Memory B cell (primary cell): ENCODE measurements at regions not wholly inside any gene's neighbourhood (a gene's known extent, or its start where the extent isn't known, plus 50 kb on each side); places are given as distances from the start of the nearest gene placed in this dataset.

Experiments
- ATAC-seq: fragments of 150-1000 bp; cut with Tn5 transposase; 2 replicates; pipeline ENCODE4 v1.10.0; 2021; ENCODE audit warnings: low read depth, mild to moderate bottlenecking, moderate library complexity
- DNase-seq, 2 donors: peaks; one replicate each; pipeline ENCODE4 v3.0.0; 2022; ENCODE audit warnings: low spot score in 2 of 2
- H3K27ac Mint-ChIP-seq: one replicate; pipeline ENCODE4 v1.8.0; 2022; ENCODE audit warnings: mild to moderate bottlenecking, moderate library complexity, mixed read lengths
- H3K27me3 Mint-ChIP-seq: one replicate; pipeline ENCODE4 v1.8.0; 2022; ENCODE audit warnings: mixed read lengths
- H3K36me3 Mint-ChIP-seq: one replicate; pipeline ENCODE4 v1.8.0; 2022; ENCODE audit warnings: mild to moderate bottlenecking, mixed read lengths
- H3K4me1 Mint-ChIP-seq: one replicate; pipeline ENCODE4 v1.8.0; 2022; ENCODE audit warnings: mixed read lengths
- H3K4me3 Mint-ChIP-seq: one replicate; pipeline ENCODE4 v1.8.0; 2022; ENCODE audit warnings: mild to moderate bottlenecking, moderate library complexity, mixed read lengths
- H3K9me3 Mint-ChIP-seq: one replicate; pipeline ENCODE4 v1.8.0; 2022; ENCODE audit warnings: mixed read lengths

- peaks cover 15% of the 10 kb centered on the region for H3K27me3 Mint-ChIP-seq
- ATAC-seq (no peak), DNase-seq (no peak)
- H3K36me3 Mint-ChIP-seq: no peaks in the 10 kb centered on the region
- no peaks in the 10 kb centered on the region for H3K4me1 Mint-ChIP-seq
- peaks cover 10% of the 10 kb centered on the region for H3K9me3 Mint-ChIP-seq
- no peak overlapping the region for H3K27ac Mint-ChIP-seq
- no peak overlapping the region for H3K4me3 Mint-ChIP-seq
These were observed 77.6 kb downstream of the RIPK4 start for GRCh38 chr21:41689289-41689583.

GRCh38 chr21:41687633-41688032, 79.2 kb downstream of the RIPK4 start:
- H3K36me3 Mint-ChIP-seq: no peaks in the 10 kb centered on the region
- H3K27ac Mint-ChIP-seq: no peak overlapping the region
- peaks cover 3% of the 10 kb centered on the region for H3K9me3 Mint-ChIP-seq
- peaks cover 17% of the 10 kb centered on the region for H3K27me3 Mint-ChIP-seq
- no peaks in the 10 kb centered on the region for H3K4me1 Mint-ChIP-seq
- ATAC-seq (no peak), DNase-seq (no peak)
- no peak overlapping the region for H3K4me3 Mint-ChIP-seq

- Mint-ChIP-seq H3K9me3 (peaks cover 3% of the 10 kb centered on the region), H3K27me3 (peaks cover 23% of the 10 kb centered on the region), H3K4me3 (no peak overlapping the region), H3K4me1 (no peaks in the 10 kb centered on the region), H3K27ac (no peak overlapping the region), H3K36me3 (no peaks in the 10 kb centered on the region)
- DNase-seq (no peak), ATAC-seq (no peak)
These were observed 80.2 kb downstream of the RIPK4 start for GRCh38 chr21:41686664-41687063.

- DNase-seq: no peak
- no peak overlapping the region for H3K4me3 Mint-ChIP-seq
- ATAC-seq: no peak
- H3K4me1 Mint-ChIP-seq: no peaks in the 10 kb centered on the region
- H3K27me3 Mint-ChIP-seq: peaks cover 24% of the 10 kb centered on the region
- no peak overlapping the region for H3K27ac Mint-ChIP-seq
- H3K9me3 Mint-ChIP-seq: peaks cover 3% of the 10 kb centered on the region
- H3K36me3 Mint-ChIP-seq: no peaks in the 10 kb centered on the region
These were observed 81.2 kb downstream of the RIPK4 start for GRCh38 chr21:41685511-41686149.

- H3K27ac Mint-ChIP-seq: no peak overlapping the region
- peaks cover 3% of the 10 kb centered on the region for H3K9me3 Mint-ChIP-seq
- no peaks in the 10 kb centered on the region for H3K36me3 Mint-ChIP-seq
- no peak overlapping the region for H3K4me3 Mint-ChIP-seq
- peaks cover 24% of the 10 kb centered on the region for H3K27me3 Mint-ChIP-seq
- ATAC-seq: no peak
- DNase-seq: no peak
- H3K4me1 Mint-ChIP-seq: no peaks in the 10 kb centered on the region
These were observed 82.2 kb downstream of the RIPK4 start for GRCh38 chr21:41684381-41685245.

DNA sequence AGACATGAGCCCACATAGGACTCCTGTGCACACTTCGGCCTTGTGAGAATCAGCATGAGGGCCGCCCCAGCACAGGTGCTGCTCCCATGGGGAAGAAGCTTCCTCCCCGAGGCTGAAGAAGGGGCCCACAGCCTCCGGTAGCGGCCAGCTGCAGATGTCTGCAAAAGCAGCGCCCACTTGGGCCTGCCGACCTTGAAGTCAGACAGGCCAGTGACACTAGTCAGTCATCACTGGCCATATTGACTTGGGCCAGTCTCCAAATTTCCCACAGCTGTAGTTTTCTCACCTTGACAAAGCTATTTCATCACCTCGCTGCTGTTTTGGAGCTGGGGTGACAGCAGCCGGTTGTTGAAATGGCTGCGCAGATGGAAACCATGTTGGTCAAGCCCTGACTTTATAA, 83.0 kb downstream of the RIPK4 start:
- ATAC-seq: no peak
- Mint-ChIP-seq H3K9me3 (peaks cover 2% of the 10 kb centered on the region), H3K4me1 (no peaks in the 10 kb centered on the region), H3K4me3 (no peak overlapping the region), H3K36me3 (no peaks in the 10 kb centered on the region), H3K27ac (no peak overlapping the region), H3K27me3 (peaks cover 26% of the 10 kb centered on the region)
- DNase-seq: no peak

DNA sequence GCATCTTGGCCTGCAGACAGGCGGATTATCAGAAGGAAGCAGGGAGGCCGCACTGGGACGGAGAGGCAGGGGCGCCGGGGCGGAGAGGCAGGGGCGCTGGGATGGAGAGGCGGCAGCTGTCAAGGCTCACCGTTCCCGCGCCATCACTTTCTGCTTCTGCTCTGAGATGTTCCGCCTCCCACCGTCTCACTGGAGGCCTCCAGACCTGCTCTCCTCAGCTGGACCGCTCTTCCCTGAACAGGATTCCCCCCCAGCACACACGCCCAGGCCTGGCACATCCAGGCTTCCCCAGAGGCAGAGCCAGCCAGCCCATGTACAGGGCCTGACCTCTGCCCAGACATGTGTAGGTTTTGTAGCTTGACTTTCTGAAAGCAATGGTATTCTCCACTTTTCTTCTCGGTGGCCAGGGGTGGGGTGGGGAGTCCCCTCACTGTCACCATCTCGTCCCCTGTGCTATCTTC, 84.1 kb downstream of the RIPK4 start:
- no peaks in the 10 kb centered on the region for H3K4me1 Mint-ChIP-seq
- H3K27ac Mint-ChIP-seq: no peak overlapping the region
- H3K27me3 Mint-ChIP-seq: peaks cover 27% of the 10 kb centered on the region

DNA sequence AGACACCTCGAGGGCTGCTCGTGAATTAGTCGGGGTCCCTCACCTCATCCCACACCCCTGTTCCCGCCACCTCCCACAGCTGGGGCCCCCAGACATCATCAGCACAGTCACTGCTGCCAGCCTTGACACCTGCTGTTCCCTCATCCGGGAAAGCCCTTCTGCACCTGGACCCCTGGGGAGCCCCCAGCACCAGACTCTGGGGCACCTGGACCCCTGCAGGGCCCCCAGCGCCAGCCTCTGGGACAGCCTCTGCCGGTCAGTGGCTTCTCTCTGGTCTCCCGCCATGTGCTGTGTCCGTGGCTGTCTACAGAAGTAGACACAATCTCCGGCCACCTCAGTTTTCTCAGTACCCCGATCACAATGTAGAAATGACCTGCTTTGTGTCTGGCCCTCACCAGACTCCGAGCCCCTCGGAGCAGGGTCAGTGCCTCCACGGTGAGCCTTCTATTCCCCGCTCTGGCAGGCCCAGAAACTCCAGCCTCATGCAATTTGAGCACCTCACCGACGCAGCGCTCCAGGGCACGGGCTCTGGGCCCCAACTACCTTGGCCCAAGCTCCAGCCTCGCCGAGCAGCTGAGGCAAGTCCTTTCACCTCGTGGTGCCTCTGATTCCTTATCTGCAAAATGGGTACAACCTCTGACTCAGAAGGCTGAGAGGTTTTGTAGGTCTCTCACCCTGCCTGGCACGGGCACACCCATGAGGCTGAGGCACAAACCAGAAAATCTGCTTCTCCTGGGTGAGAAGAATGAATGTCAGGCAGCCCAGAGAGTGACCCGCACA, 84.7 kb downstream of the RIPK4 start:
- Mint-ChIP-seq H3K9me3 (no peaks in the 10 kb centered on the region), H3K4me3 (no peak overlapping the region), H3K27ac (no peak overlapping the region), H3K4me1 (no peaks in the 10 kb centered on the region), H3K27me3 (peaks cover 27% of the 10 kb centered on the region), H3K36me3 (no peaks in the 10 kb centered on the region)
- ATAC-seq (no peak), DNase-seq (no peak)

More for the DNA sequence above, 84.1 kb downstream of the RIPK4 start:
- DNase-seq: no peak
- Mint-ChIP-seq H3K4me3 (no peak overlapping the region), H3K36me3 (no peaks in the 10 kb centered on the region), H3K9me3 (no peaks in the 10 kb centered on the region)
- ATAC-seq: no peak

- ATAC-seq (no peak), DNase-seq (no peak)
- Mint-ChIP-seq H3K9me3 (no peaks in the 10 kb centered on the region), H3K4me1 (no peaks in the 10 kb centered on the region), H3K27me3 (peaks cover 25% of the 10 kb centered on the region), H3K36me3 (no peaks in the 10 kb centered on the region), H3K4me3 (no peak overlapping the region), H3K27ac (no peak overlapping the region)
These were observed 85.5 kb downstream of the RIPK4 start for GRCh38 chr21:41681348-41681801.

GRCh38 chr21:41680444-41681347, 86.2 kb downstream of the RIPK4 start:
- H3K27ac Mint-ChIP-seq: no peak overlapping the region
- no peak for ATAC-seq
- no peaks in the 10 kb centered on the region for H3K36me3 Mint-ChIP-seq
- H3K4me1 Mint-ChIP-seq: no peaks in the 10 kb centered on the region
- peaks cover 25% of the 10 kb centered on the region for H3K27me3 Mint-ChIP-seq
- DNase-seq: no peak
- H3K9me3 Mint-ChIP-seq: no peaks in the 10 kb centered on the region
- no peak overlapping the region for H3K4me3 Mint-ChIP-seq

- H3K4me3 Mint-ChIP-seq: no peak overlapping the region
- no peaks in the 10 kb centered on the region for H3K36me3 Mint-ChIP-seq
- peaks cover 16% of the 10 kb centered on the region for H3K27me3 Mint-ChIP-seq
- DNase-seq (no peak), ATAC-seq (no peak)
- no peaks in the 10 kb centered on the region for H3K4me1 Mint-ChIP-seq
- no peaks in the 10 kb centered on the region for H3K9me3 Mint-ChIP-seq
- no peak overlapping the region for H3K27ac Mint-ChIP-seq
These were observed 87.9 kb downstream of the RIPK4 start for GRCh38 chr21:41678924-41679318.

DNA sequence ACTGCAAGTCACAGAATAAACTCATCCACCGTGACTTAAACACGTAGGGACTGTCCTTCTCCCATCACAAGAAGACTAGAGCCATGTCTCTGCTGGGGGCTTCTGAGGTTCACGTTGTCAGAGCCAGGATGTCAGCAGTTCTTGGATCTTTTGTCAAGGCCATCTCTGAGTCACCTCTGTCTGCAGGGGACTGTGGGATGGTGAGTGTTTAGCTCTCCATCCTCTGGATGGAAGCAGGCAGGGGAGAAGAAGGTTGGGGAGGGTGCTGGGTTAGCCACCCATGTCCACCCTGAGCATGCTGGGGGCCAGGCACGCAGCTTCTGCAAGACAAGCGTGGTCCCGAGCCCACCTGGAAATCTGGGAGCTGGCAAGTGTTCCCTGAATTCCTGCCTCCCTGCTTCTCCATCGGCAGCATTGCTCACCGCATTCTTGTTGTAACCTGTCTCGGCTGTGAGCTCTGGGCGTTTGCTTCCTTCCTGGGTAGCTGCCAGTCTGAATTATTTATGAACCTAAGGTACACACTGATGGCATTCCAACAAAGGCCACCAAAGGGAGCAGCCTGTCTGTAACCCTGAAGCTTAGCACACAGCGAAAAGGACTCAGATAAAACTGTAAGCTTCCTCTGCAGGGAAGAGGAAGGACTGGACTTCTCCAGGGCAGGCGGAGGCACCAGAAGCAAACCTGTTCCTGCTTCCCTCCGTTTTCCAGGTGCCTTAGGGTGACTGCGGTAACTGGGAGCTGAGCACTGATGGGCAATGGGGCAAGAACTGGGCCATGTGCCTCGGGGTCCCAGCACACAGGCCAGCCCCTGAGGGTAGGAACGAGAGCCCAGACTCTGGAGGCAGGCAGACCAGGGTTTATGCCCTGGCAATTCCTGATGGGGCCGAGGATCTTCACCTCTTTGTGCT, 88.6 kb downstream of the RIPK4 start:
- H3K4me1 Mint-ChIP-seq: no peaks in the 10 kb centered on the region
- H3K27ac Mint-ChIP-seq: no peak overlapping the region
- no peaks in the 10 kb centered on the region for H3K36me3 Mint-ChIP-seq
- no peak for DNase-seq
- ATAC-seq: no peak
- no peaks in the 10 kb centered on the region for H3K9me3 Mint-ChIP-seq
- H3K27me3 Mint-ChIP-seq: peaks cover 17% of the 10 kb centered on the region
- no peak overlapping the region for H3K4me3 Mint-ChIP-seq

GRCh38 chr21:41677671-41678015, 89.2 kb downstream of the RIPK4 start:
- peaks cover 12% of the 10 kb centered on the region for H3K27me3 Mint-ChIP-seq
- no peaks in the 10 kb centered on the region for H3K4me1 Mint-ChIP-seq
- DNase-seq (no peak), ATAC-seq (no peak)
- H3K27ac Mint-ChIP-seq: no peak overlapping the region
- no peaks in the 10 kb centered on the region for H3K36me3 Mint-ChIP-seq
- no peaks in the 10 kb centered on the region for H3K9me3 Mint-ChIP-seq
- no peak overlapping the region for H3K4me3 Mint-ChIP-seq
